Breast epithelium (tissue), 3 donors: ENCODE measurements at regions not wholly inside any gene's neighbourhood (a gene's known extent, or its start where the extent isn't known, plus 50 kb on each side); places are given as distances from the start of the nearest gene placed in this dataset.

Experiments
- POLR2A ChIP-seq: fragments of 450-650 bp; IDR thresholded peaks from one replicate; pipeline ENCODE4 v1.6.1; 2016; ENCODE audit warnings: antibody characterized with exemption, mild to moderate bottlenecking, moderate library complexity
- POLR2AphosphoS5 ChIP-seq, 3 donors: sonication (generic); formaldehyde crosslinking; IDR thresholded peaks; one replicate each; pipeline ENCODE4 v1.6.1; 2017; ENCODE audit warnings: antibody characterized with exemption in 3 of 3
- TF ChIP-seq, protein P1 (sequence below), 3 donors: fragments of 450-650 bp; IDR thresholded peaks; one replicate each; pipeline ENCODE4 v1.5.1; 2016 to 2017; ENCODE audit warnings: antibody characterized with exemption in 3 of 3, mild to moderate bottlenecking in 3 of 3, moderate library complexity in 3 of 3

- TF ChIP-seq, protein P1, sequence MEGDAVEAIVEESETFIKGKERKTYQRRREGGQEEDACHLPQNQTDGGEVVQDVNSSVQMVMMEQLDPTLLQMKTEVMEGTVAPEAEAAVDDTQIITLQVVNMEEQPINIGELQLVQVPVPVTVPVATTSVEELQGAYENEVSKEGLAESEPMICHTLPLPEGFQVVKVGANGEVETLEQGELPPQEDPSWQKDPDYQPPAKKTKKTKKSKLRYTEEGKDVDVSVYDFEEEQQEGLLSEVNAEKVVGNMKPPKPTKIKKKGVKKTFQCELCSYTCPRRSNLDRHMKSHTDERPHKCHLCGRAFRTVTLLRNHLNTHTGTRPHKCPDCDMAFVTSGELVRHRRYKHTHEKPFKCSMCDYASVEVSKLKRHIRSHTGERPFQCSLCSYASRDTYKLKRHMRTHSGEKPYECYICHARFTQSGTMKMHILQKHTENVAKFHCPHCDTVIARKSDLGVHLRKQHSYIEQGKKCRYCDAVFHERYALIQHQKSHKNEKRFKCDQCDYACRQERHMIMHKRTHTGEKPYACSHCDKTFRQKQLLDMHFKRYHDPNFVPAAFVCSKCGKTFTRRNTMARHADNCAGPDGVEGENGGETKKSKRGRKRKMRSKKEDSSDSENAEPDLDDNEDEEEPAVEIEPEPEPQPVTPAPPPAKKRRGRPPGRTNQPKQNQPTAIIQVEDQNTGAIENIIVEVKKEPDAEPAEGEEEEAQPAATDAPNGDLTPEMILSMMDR (IDR thresholded peaks at IDR 0.05), result no peak
- TF ChIP-seq POLR2A (no peak), POLR2AphosphoS5 (IDR thresholded peaks at IDR 0.05) (no peak)
Measured at GRCh38 chr15:77860071-77860691, 217.3 kb downstream of the TBC1D2B start.
